IPS DF 4.7 (cell line): ENCODE measurements at regions not wholly inside any gene's neighbourhood (a gene's known extent, or its start where the extent isn't known, plus 50 kb on each side); places are given as distances from the start of the nearest gene placed in this dataset.

Experiments
- DNase-seq: peaks from one replicate; pipeline ENCODE4 v3.0.0-alpha.2; 2013; ENCODE audit warnings: low spot score; ENCODE audit errors: extremely low read depth

- no peak for DNase-seq
Measured at GRCh38 chr3:127135241-127136023, 57.5 kb upstream of the PRR23E start.

- no peak for DNase-seq
Measured at GRCh38 chr3:127136024-127136600, 56.8 kb upstream of the PRR23E start.

GRCh38 chr3:127136706-127137105 is 56.2 kb upstream of the PRR23E start:
- DNase-seq = no peak

- no peak for DNase-seq
Measured at GRCh38 chr3:127137113-127137512, 55.8 kb upstream of the PRR23E start.

- DNase-seq = no peak
Measured at GRCh38 chr3:127137757-127138536, 55.0 kb upstream of the PRR23E start.

GRCh38 chr3:127139601-127140500 is 53.1 kb upstream of the PRR23E start:
- DNase-seq = no peak

- DNase-seq = no peak
Measured at GRCh38 chr3:127140501-127141460, 52.1 kb upstream of the PRR23E start.

- no peak for DNase-seq
Measured at GRCh38 chr3:127141921-127142730, 50.8 kb upstream of the PRR23E start.
